Mesothelial cell of epicardium (in vitro differentiated cells): ENCODE measurements at regions not wholly inside any gene's neighbourhood (a gene's known extent, or its start where the extent isn't known, plus 50 kb on each side); places are given as distances from the start of the nearest gene placed in this dataset.
"Not testable (repeated sequence)": the region's sequence is repeated elsewhere in the genome, so short reads cannot be mapped to it uniquely, and the experiment has no call there.

Experiments used
- DNase-seq, 2 experiments: peaks; one replicate each; pipeline ENCODE4 v3.0.0; 2021; ENCODE audit warnings: low spot score in 2 of 2; ENCODE audit not compliant: unreplicated experiment in 2 of 2
- H3K27ac Mint-ChIP-seq: 2 replicates; pipeline ENCODE4 v1.8.0; 2021; ENCODE audit warnings: mixed read lengths
- H3K27me3 Mint-ChIP-seq: 2 replicates; pipeline ENCODE4 v1.8.0; 2021; ENCODE audit warnings: low read depth, mixed read lengths
- H3K36me3 Mint-ChIP-seq: 2 replicates; pipeline ENCODE4 v1.8.0; 2021; ENCODE audit warnings: mixed read lengths
- H3K4me1 Mint-ChIP-seq: 2 replicates; pipeline ENCODE4 v1.8.0; 2021; ENCODE audit warnings: mixed read lengths
- H3K4me3 Mint-ChIP-seq: 2 replicates; pipeline ENCODE4 v1.8.0; 2021; ENCODE audit warnings: mild to moderate bottlenecking, moderate library complexity, mixed read lengths
- H3K9me3 Mint-ChIP-seq: 2 replicates; pipeline ENCODE4 v1.8.0; 2021; ENCODE audit warnings: mixed read lengths
- TF ChIP-seq, protein P1 (sequence below): fragments of 200-600 bp; sonication (generic); IDR thresholded peaks from one replicate; pipeline ENCODE4 v1.5.0; 2021; ENCODE audit warnings: antibody characterized with exemption; ENCODE audit not compliant: unreplicated experiment

DNA sequence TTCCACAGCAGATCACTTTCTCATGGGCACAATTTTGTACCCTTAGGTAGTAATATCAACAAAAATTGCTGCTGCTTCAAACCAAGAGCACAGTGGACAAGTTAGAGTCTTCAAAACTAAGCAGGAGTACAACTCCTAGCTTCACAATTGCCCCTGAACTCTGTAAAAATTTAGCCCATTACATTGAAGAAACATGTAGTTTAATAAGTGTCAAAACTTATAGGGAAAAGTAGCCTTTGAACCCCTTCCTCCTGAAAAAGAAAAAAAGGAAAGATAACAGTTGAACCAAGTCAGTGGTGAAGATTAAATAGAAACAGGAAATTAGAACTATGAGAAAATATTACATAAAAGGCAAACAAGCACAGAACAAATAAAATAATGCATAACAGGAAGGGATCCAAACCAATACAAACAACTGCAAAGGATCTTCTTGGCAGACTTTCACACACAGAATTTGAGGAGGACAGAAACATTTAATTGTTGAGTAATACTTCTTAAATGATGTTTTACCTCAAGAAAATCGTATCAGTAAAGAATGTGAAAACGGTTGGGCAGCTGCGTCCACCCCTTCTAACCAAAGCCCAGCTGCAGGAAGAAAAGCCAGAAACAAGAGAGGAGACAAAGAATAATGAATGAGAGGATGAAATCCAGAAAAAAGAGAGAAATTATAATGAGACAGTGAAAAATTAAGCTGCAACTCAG is 636.0 kb downstream of the NR2F1-AS1 start:
- Mint-ChIP-seq H3K27ac (peak overlapping the region; percentile 80), H3K36me3 (peaks cover 14% of the 10 kb centered on the region), H3K27me3 (no peaks in the 10 kb centered on the region), H3K4me3 (no peak overlapping the region), H3K9me3 (peaks cover 27% of the 10 kb centered on the region), H3K4me1 (peaks cover 33% of the 10 kb centered on the region)
- no peak for DNase-seq
- TF ChIP-seq, protein P1, sequence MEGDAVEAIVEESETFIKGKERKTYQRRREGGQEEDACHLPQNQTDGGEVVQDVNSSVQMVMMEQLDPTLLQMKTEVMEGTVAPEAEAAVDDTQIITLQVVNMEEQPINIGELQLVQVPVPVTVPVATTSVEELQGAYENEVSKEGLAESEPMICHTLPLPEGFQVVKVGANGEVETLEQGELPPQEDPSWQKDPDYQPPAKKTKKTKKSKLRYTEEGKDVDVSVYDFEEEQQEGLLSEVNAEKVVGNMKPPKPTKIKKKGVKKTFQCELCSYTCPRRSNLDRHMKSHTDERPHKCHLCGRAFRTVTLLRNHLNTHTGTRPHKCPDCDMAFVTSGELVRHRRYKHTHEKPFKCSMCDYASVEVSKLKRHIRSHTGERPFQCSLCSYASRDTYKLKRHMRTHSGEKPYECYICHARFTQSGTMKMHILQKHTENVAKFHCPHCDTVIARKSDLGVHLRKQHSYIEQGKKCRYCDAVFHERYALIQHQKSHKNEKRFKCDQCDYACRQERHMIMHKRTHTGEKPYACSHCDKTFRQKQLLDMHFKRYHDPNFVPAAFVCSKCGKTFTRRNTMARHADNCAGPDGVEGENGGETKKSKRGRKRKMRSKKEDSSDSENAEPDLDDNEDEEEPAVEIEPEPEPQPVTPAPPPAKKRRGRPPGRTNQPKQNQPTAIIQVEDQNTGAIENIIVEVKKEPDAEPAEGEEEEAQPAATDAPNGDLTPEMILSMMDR = no peak

DNA sequence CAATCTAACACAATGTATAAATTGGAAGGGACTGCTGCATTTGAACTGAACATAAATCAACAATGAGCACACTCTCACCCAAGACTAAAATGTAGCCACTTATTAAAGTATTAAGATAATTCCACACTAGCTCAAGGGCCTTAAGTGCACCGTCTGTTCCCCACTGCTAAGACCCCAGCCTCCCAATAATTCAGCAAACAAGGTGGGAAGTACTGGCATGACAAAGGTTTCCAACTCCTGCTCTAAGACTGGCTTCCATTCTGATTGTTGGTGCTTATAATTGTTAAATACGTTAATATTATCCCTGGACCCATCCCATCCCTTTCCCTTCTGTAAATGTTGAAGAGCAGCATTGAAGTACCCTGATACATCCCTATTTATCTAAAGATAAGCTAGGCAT is 636.7 kb downstream of the NR2F1-AS1 start:
- TF ChIP-seq, protein P1 = no peak
- Mint-ChIP-seq H3K27ac (no peak overlapping the region), H3K36me3 (peaks cover 12% of the 10 kb centered on the region), H3K27me3 (no peaks in the 10 kb centered on the region), H3K9me3 (peaks cover 20% of the 10 kb centered on the region), H3K4me1 (peaks cover 38% of the 10 kb centered on the region), H3K4me3 (no peak overlapping the region)
- no peak for DNase-seq

GRCh38 chr5:92942762-92943161 is 638.3 kb downstream of the NR2F1-AS1 start:
- DNase-seq = no peak
- Mint-ChIP-seq H3K36me3 (peaks cover under 1% of the 10 kb centered on the region), H3K27ac (no peak overlapping the region), H3K4me3 (no peak overlapping the region), H3K27me3 (no peaks in the 10 kb centered on the region), H3K9me3 (peaks cover 5% of the 10 kb centered on the region), H3K4me1 (peaks cover 43% of the 10 kb centered on the region)
- TF ChIP-seq, protein P1 = no peak

GRCh38 chr5:92941806-92942205 is 639.2 kb downstream of the NR2F1-AS1 start:
- H3K27me3 Mint-ChIP-seq = no peaks in the 10 kb centered on the region
- no peak for DNase-seq
- no peaks in the 10 kb centered on the region for H3K36me3 Mint-ChIP-seq
- TF ChIP-seq, protein P1 = no peak
- peaks cover 43% of the 10 kb centered on the region for H3K4me1 Mint-ChIP-seq
- peak overlapping the region; percentile 50 for H3K27ac Mint-ChIP-seq
- H3K9me3 Mint-ChIP-seq = no peaks in the 10 kb centered on the region
- no peak overlapping the region for H3K4me3 Mint-ChIP-seq

GRCh38 chr5:92939428-92939827 is 641.6 kb downstream of the NR2F1-AS1 start:
- DNase-seq = no peak
- no peak overlapping the region for H3K27ac Mint-ChIP-seq
- no peaks in the 10 kb centered on the region for H3K36me3 Mint-ChIP-seq
- TF ChIP-seq, protein P1 = no peak
- no peaks in the 10 kb centered on the region for H3K27me3 Mint-ChIP-seq
- no peak overlapping the region for H3K4me3 Mint-ChIP-seq
- H3K9me3 Mint-ChIP-seq = no peaks in the 10 kb centered on the region
- peaks cover 27% of the 10 kb centered on the region for H3K4me1 Mint-ChIP-seq

- not testable (repeated sequence) for H3K36me3 Mint-ChIP-seq, H3K4me3 Mint-ChIP-seq, DNase-seq, H3K9me3 Mint-ChIP-seq, H3K27ac Mint-ChIP-seq, H3K27me3 Mint-ChIP-seq
- peaks cover 17% of the 10 kb centered on the region for H3K4me1 Mint-ChIP-seq
Measured at GRCh38 chr5:92937396-92937795, 643.6 kb downstream of the NR2F1-AS1 start.
